GM23338 (cell line): ENCODE measurements at regions not wholly inside any gene's neighbourhood (a gene's known extent, or its start where the extent isn't known, plus 50 kb on each side); places are given as distances from the start of the nearest gene placed in this dataset.

Source experiments
- ATAC-seq: fragments of 200-7000 bp; cut with Tn5 transposase; 3 replicates; pipeline ENCODE4 v1.9.1; 2020
- DNase-seq: peaks from one replicate; pipeline ENCODE4 v3.0.0-alpha.2; 2015; ENCODE audit warnings: low spot score
- H2AFZ ChIP-seq: fragments of 200-600 bp; sonication (generic); 2 replicates; pipeline ENCODE4 v1.8.0; 2016; ENCODE audit warnings: antibody characterized with exemption, mild to moderate bottlenecking, moderate library complexity
- H3F3A ChIP-seq: fragments of 200-600 bp; sonication (generic); replicated peaks from 2 replicates; pipeline ENCODE4 v1.8.0; 2017; ENCODE audit warnings: antibody characterized with exemption, mixed run types, low read depth
- H3K27ac ChIP-seq: fragments of 200-600 bp; sonication (generic); 2 replicates; pipeline ENCODE4 v1.6.1; 2016; ENCODE audit warnings: low read depth
- H3K27me3 ChIP-seq: fragments of 200-600 bp; sonication (generic); 2 replicates; pipeline ENCODE4 v1.8.0; 2016; ENCODE audit warnings: mild to moderate bottlenecking, mixed run types, moderate library complexity; ENCODE audit not compliant: insufficient read depth
- H3K36me3 ChIP-seq: fragments of 200-600 bp; sonication (generic); 2 replicates; pipeline ENCODE4 v1.8.0; 2016; ENCODE audit warnings: mild to moderate bottlenecking; ENCODE audit not compliant: insufficient read depth
- H3K4me1 ChIP-seq: fragments of 200-600 bp; sonication (generic); 2 replicates; pipeline ENCODE4 v1.8.0; 2016; ENCODE audit warnings: mild to moderate bottlenecking, moderate library complexity; ENCODE audit not compliant: insufficient read depth
- H3K4me2 ChIP-seq: fragments of 200-600 bp; sonication (generic); 2 replicates; pipeline ENCODE4 v1.7.1; 2017; ENCODE audit warnings: mixed run types
- H3K4me3 ChIP-seq: fragments of 200-600 bp; sonication (generic); 2 replicates; pipeline ENCODE4 v1.6.1; 2016; ENCODE audit warnings: mixed run types
- H3K79me2 ChIP-seq: fragments of 200-600 bp; sonication (generic); replicated peaks from 2 replicates; pipeline ENCODE4 v1.8.0; 2017; ENCODE audit warnings: mild to moderate bottlenecking; ENCODE audit not compliant: insufficient read depth
- H3K9me2 ChIP-seq: fragments of 200-600 bp; sonication (generic); 2 replicates; pipeline ENCODE4 v1.8.0; 2017; ENCODE audit not compliant: insufficient read depth
- H4K20me1 ChIP-seq: fragments of 200-600 bp; sonication (generic); replicated peaks from 2 replicates; pipeline ENCODE4 v1.8.0; 2017; ENCODE audit warnings: mild to moderate bottlenecking; ENCODE audit not compliant: insufficient read depth
- H3K27ac Mint-ChIP-seq: 2 replicates; pipeline ENCODE4 v1.8.0; 2020; ENCODE audit warnings: inconsistent platforms, mild to moderate bottlenecking, moderate library complexity, mixed read lengths
- H3K27me3 Mint-ChIP-seq: 3 replicates; pipeline ENCODE4 v1.8.0; 2022; ENCODE audit warnings: low read depth, mild to moderate bottlenecking, moderate library complexity, mixed read lengths, inconsistent platforms; ENCODE audit not compliant: insufficient read depth, poor library complexity
- H3K36me3 Mint-ChIP-seq: 3 replicates; pipeline ENCODE4 v1.8.0; 2021; ENCODE audit warnings: low read depth, mild to moderate bottlenecking, inconsistent platforms, moderate library complexity, mixed read lengths
- H3K4me1 Mint-ChIP-seq: 3 replicates; pipeline ENCODE4 v1.8.0; 2020; ENCODE audit warnings: mild to moderate bottlenecking, inconsistent platforms, mixed read lengths
- H3K4me3 Mint-ChIP-seq: 3 replicates; pipeline ENCODE4 v1.8.0; 2021; ENCODE audit warnings: moderate library complexity, mild to moderate bottlenecking, inconsistent platforms, mixed read lengths
- H3K9me3 Mint-ChIP-seq: 3 replicates; pipeline ENCODE4 v1.8.0; 2020; ENCODE audit warnings: moderate library complexity, mild to moderate bottlenecking, inconsistent platforms, mixed read lengths
- EZH2phosphoT487 ChIP-seq: fragments of 200-600 bp; sonication (generic); IDR thresholded peaks from one replicate; pipeline ENCODE4 v1.8.1; 2018; ENCODE audit warnings: antibody characterized with exemption; ENCODE audit not compliant: unreplicated experiment
- NANOG ChIP-seq: IDR thresholded peaks from 2 replicates; pipeline ENCODE4 v1.6.1; 2016; ENCODE audit warnings: antibody characterized with exemption, borderline replicate concordance
- POLR2AphosphoS5 ChIP-seq: IDR thresholded peaks from 2 replicates; pipeline ENCODE4 v1.6.1; 2016; ENCODE audit warnings: antibody characterized with exemption, low read depth
- ZNF114 ChIP-seq: fragments of 250-450 bp; sonication (Bioruptor Pico); IDR thresholded peaks from 2 replicates; pipeline ENCODE4 v1.5.0; 2020; ENCODE audit warnings: mild to moderate bottlenecking, moderate library complexity
- ZNF331 ChIP-seq: fragments of 250-450 bp; sonication (Bioruptor Pico); IDR thresholded peaks from 2 replicates; pipeline ENCODE4 v1.5.0; 2020; ENCODE audit warnings: low read depth, mild to moderate bottlenecking, moderate library complexity
- TF ChIP-seq, protein P1 (sequence below): IDR thresholded peaks from 2 replicates; pipeline ENCODE4 v1.6.1; 2016; ENCODE audit warnings: antibody characterized with exemption
- TF ChIP-seq, protein P2 (sequence below), 2 experiments: fragments of 200-600 bp in 1 of 2; sonication (generic) in 1 of 2; conservative IDR thresholded peaks; 2 replicates each; pipeline versions ENCODE4 v1.5.1 to v1.6.1; 2016 to 2017; ENCODE audit warnings: antibody characterized with exemption in 2 of 2, low read depth in 2 of 2, mild to moderate bottlenecking in 2 of 2, moderate library complexity in 1 of 2
- TF ChIP-seq, protein P3 (sequence below): fragments of 250-450 bp; sonication (Bioruptor Pico); IDR thresholded peaks from 2 replicates; pipeline ENCODE4 v1.5.0; 2020; ENCODE audit warnings: mild to moderate bottlenecking, moderate library complexity

DNA sequence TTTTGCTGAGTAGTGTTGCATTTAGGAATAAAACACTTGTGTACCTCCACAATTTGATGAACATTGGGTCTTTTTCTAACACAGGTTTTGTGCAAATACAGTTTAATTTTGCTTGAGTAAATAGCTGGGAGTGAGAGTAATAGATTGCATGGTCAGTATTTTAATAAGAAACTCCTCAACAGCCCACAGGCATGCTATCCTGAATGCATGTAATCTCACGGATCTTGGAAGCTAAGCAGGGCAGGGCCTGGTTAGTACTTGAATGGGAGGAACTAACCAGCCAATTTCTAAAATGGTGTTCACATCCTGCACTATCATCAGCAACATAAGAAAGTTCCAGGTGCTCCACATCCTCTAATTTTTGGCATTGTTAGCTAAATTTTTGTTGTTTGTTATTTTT, 685.4 kb upstream of the MBL2 start (continued):
- TF ChIP-seq, protein P1, sequence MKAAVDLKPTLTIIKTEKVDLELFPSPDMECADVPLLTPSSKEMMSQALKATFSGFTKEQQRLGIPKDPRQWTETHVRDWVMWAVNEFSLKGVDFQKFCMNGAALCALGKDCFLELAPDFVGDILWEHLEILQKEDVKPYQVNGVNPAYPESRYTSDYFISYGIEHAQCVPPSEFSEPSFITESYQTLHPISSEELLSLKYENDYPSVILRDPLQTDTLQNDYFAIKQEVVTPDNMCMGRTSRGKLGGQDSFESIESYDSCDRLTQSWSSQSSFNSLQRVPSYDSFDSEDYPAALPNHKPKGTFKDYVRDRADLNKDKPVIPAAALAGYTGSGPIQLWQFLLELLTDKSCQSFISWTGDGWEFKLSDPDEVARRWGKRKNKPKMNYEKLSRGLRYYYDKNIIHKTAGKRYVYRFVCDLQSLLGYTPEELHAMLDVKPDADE, result no peak
- no peak for TF ChIP-seq POLR2AphosphoS5

GRCh38 chr10:53453196-53453595, 680.6 kb upstream of the MBL2 start:
- peak overlapping the region; percentile 57; the same call in 1 of the 2 replicates for H2AFZ ChIP-seq
- no peaks in the 10 kb centered on the region; the same call in 1 of the 2 replicates for H3K4me1 ChIP-seq
- H3K9me2 ChIP-seq, result 0 out of 2 replicates have a peak, but pooled peaks cover 3% of the 10 kb centered on the region
- no peaks in the 10 kb centered on the region for H3K36me3 ChIP-seq
- Mint-ChIP-seq H3K4me3 (no peak overlapping the region), H3K27ac (peak overlapping the region; percentile 53; the same call in 1 of the 2 replicates), H3K27me3 (no peaks in the 10 kb centered on the region), H3K36me3 (peaks cover 15% of the 10 kb centered on the region), H3K4me1 (no peaks in the 10 kb centered on the region), H3K9me3 (peaks cover 6% of the 10 kb centered on the region)
- H3K4me2 ChIP-seq, result no peak overlapping the region
- TF ChIP-seq, protein P2, sequence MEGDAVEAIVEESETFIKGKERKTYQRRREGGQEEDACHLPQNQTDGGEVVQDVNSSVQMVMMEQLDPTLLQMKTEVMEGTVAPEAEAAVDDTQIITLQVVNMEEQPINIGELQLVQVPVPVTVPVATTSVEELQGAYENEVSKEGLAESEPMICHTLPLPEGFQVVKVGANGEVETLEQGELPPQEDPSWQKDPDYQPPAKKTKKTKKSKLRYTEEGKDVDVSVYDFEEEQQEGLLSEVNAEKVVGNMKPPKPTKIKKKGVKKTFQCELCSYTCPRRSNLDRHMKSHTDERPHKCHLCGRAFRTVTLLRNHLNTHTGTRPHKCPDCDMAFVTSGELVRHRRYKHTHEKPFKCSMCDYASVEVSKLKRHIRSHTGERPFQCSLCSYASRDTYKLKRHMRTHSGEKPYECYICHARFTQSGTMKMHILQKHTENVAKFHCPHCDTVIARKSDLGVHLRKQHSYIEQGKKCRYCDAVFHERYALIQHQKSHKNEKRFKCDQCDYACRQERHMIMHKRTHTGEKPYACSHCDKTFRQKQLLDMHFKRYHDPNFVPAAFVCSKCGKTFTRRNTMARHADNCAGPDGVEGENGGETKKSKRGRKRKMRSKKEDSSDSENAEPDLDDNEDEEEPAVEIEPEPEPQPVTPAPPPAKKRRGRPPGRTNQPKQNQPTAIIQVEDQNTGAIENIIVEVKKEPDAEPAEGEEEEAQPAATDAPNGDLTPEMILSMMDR (conservative IDR thresholded peaks at IDR 0.05; ENCODE audit: low read depth in 2 of 2), result peak; percentile 72 to 80
- TF ChIP-seq EZH2phosphoT487, result no peak
- peak; percentile 92 for ATAC-seq
- no peaks in the 10 kb centered on the region for H3K27me3 ChIP-seq
- no peaks in the 10 kb centered on the region for H4K20me1 ChIP-seq
- no peak overlapping the region for H3K4me3 ChIP-seq
- DNase-seq, result peak; percentile 70
- H3F3A ChIP-seq, result no peaks in the 10 kb centered on the region
- H3K79me2 ChIP-seq, result no peaks in the 10 kb centered on the region
- H3K27ac ChIP-seq, result no peak overlapping the region

GRCh38 chr10:53447576-53447975, 675.0 kb upstream of the MBL2 start:
- peaks cover 18% of the 10 kb centered on the region for H3K36me3 ChIP-seq
- H3F3A ChIP-seq, result no peaks in the 10 kb centered on the region
- no peaks in the 10 kb centered on the region for H3K4me1 ChIP-seq
- H3K36me3 Mint-ChIP-seq, result peaks cover 53% of the 10 kb centered on the region
- no peak overlapping the region for H3K4me3 Mint-ChIP-seq
- no peak for DNase-seq
- 0 out of 2 replicates have a peak, but pooled peaks cover 13% of the 10 kb centered on the region for H3K9me2 ChIP-seq
- H3K27ac ChIP-seq, result no peak overlapping the region
- no peak for ATAC-seq
- H3K27ac Mint-ChIP-seq, result no peak overlapping the region
- peaks cover 40% of the 10 kb centered on the region for H3K9me3 Mint-ChIP-seq
- no peak overlapping the region for H3K4me2 ChIP-seq
- H3K27me3 ChIP-seq, result no peaks in the 10 kb centered on the region
- H4K20me1 ChIP-seq, result no peaks in the 10 kb centered on the region
- no peak overlapping the region for H3K4me3 ChIP-seq
- H3K4me1 Mint-ChIP-seq, result no peaks in the 10 kb centered on the region
- no peak overlapping the region for H2AFZ ChIP-seq
- H3K79me2 ChIP-seq, result no peaks in the 10 kb centered on the region
- H3K27me3 Mint-ChIP-seq, result no peaks in the 10 kb centered on the region
- TF ChIP-seq ZNF114 (CRISPR knock-in tag), result no peak
- TF ChIP-seq, protein P3, sequence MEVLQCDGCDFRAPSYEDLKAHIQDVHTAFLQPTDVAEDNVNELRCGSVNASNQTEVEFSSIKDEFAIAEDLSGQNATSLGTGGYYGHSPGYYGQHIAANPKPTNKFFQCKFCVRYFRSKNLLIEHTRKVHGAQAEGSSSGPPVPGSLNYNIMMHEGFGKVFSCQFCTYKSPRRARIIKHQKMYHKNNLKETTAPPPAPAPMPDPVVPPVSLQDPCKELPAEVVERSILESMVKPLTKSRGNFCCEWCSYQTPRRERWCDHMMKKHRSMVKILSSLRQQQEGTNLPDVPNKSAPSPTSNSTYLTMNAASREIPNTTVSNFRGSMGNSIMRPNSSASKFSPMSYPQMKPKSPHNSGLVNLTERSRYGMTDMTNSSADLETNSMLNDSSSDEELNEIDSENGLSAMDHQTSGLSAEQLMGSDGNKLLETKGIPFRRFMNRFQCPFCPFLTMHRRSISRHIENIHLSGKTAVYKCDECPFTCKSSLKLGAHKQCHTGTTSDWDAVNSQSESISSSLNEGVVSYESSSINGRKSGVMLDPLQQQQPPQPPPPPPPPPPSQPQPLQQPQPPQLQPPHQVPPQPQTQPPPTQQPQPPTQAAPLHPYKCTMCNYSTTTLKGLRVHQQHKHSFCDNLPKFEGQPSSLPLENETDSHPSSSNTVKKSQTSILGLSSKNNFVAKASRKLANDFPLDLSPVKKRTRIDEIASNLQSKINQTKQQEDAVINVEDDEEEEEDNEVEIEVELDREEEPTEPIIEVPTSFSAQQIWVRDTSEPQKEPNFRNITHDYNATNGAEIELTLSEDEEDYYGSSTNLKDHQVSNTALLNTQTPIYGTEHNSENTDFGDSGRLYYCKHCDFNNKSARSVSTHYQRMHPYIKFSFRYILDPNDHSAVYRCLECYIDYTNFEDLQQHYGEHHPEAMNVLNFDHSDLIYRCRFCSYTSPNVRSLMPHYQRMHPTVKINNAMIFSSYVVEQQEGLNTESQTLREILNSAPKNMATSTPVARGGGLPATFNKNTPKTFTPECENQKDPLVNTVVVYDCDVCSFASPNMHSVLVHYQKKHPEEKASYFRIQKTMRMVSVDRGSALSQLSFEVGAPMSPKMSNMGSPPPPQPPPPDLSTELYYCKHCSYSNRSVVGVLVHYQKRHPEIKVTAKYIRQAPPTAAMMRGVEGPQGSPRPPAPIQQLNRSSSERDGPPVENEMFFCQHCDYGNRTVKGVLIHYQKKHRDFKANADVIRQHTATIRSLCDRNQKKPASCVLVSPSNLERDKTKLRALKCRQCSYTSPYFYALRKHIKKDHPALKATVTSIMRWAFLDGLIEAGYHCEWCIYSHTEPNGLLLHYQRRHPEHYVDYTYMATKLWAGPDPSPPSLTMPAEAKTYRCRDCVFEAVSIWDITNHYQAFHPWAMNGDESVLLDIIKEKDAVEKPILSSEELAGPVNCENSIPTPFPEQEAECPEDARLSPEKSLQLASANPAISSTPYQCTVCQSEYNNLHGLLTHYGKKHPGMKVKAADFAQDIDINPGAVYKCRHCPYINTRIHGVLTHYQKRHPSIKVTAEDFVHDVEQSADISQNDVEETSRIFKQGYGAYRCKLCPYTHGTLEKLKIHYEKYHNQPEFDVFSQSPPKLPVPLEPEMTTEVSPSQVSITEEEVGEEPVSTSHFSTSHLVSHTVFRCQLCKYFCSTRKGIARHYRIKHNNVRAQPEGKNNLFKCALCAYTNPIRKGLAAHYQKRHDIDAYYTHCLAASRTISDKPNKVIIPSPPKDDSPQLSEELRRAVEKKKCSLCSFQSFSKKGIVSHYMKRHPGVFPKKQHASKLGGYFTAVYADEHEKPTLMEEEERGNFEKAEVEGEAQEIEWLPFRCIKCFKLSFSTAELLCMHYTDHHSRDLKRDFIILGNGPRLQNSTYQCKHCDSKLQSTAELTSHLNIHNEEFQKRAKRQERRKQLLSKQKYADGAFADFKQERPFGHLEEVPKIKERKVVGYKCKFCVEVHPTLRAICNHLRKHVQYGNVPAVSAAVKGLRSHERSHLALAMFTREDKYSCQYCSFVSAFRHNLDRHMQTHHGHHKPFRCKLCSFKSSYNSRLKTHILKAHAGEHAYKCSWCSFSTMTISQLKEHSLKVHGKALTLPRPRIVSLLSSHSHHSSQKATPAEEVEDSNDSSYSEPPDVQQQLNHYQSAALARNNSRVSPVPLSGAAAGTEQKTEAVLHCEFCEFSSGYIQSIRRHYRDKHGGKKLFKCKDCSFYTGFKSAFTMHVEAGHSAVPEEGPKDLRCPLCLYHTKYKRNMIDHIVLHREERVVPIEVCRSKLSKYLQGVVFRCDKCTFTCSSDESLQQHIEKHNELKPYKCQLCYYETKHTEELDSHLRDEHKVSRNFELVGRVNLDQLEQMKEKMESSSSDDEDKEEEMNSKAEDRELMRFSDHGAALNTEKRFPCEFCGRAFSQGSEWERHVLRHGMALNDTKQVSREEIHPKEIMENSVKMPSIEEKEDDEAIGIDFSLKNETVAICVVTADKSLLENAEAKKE, result no peak
- TF ChIP-seq ZNF331 (CRISPR knock-in tag), result no peak
- TF ChIP-seq, protein P1, result no peak
- TF ChIP-seq NANOG, result no peak
- TF ChIP-seq EZH2phosphoT487, result no peak
